GM19240 (cell line): ENCODE measurements at regions not wholly inside any gene's neighbourhood (a gene's known extent, or its start where the extent isn't known, plus 50 kb on each side); places are given as distances from the start of the nearest gene placed in this dataset.

Experiments used
- DNase-seq: peaks from one replicate; pipeline ENCODE4 v3.0.0; 2011; ENCODE audit warnings: low spot score; ENCODE audit not compliant: insufficient read length

DNA sequence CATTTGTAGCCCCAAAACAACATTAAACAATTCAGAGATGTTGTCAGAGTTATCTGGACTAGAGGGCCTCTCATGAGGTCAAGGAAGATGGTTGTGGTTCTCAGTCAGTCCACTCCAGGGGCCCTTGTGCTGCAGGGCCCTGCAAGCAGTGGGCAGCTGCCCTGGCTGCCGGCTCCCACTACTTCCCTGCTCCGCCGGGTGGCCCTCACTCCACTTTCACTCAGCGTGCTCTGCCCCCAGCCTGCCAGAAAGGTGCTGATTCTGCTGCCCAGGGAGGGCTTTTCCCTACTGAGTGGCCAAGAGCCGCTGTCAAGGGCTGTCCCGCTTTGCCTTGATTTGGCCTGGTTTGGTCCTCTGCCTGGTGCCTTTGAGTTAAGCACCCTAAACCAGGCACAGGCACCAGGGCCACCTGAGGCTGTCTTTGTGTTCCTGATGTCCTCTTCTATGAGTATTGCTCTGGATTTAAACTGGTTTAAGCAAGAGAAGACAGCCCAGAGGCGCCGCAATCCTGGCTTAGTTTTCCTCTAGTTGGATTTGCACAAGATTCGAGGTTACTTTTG lies 117.2 kb downstream of the GADD45G start:
- DNase-seq: no peak

DNA sequence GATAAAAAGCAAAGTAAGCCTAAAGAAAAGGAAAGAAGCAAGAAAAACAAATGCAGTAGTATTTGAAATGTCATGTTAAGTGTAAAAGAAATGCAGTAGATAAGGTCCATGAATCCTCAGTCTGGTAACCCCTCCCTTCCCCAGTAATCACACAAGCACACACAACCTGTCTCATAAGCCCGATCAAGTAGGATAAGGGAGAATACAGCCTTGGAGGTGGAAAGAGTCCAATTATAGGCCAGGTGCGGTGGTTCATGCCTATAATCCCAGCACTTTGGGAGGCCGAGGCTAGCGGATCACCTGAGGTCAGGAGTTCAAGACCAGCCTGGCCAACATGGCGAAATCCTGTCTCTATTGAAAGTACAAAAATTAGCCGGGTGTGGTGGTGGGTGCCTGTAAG lies 117.9 kb downstream of the GADD45G start:
- DNase-seq: no peak

DNA sequence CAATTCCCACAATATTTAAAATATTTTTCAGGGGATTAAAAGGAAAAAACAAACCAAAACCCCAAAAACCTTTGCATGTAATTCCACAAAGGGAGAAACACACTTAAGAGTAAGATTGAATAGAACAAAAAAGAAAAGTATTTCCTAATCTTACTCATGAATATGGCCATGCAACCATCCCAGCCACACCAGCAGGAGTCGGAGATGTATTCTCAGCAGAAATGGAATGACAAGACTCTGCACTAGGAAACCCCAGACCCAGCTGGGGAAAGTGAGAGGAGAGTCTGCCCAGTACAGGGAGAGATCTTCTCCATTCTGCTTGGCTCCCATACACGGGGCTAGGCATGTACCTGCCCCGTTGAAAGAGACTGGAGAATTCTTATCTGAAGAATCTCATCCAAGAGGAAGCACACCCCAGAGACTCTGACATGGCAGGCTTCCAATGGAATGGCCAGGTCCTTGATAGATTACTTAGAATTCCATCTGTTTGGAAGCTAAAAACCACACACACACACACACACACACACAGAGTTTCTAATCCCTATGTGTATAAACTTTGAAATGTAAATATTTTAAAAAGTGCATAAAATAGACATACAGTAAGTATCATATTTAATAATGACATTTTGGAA lies 118.8 kb downstream of the GADD45G start:
- no peak for DNase-seq

DNA sequence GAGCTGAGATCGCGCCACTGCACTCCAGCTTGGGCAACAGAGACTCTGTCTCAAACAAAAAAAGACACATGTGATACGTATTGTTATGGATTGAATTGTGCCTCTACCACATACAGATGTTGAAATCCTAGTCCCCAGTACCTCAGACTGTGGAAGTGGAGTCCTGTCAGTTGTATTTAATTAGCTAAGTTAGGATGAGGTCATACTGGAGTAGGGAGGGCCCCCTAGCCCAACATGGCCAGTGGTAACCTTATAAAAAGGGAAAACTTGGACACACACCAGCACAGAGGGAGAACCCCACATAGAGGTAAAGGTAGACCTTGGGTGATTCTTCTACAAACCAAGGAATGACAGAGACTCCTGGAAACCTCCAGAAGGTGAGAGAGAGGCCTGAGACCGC lies 119.8 kb downstream of the GADD45G start:
- no peak for DNase-seq

DNA sequence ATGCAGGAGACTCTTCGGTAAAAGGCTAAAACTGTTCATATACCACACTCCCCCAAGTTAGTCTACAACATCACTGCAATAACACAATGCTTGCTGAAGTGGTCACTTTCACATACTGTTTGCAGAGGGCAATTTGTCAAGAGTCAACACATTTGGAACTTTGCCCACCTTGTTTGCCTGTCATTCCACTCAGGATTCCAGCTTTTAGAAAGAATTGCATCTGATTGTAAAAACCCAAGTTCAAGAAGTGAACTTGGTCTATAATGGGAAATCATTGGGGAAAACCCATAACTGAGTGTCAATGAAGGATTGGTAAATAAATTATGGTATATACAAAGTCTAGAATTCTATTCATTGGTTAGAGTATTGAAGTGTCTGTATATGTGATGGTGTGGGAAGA lies 120.5 kb downstream of the GADD45G start:
- DNase-seq: no peak

DNA sequence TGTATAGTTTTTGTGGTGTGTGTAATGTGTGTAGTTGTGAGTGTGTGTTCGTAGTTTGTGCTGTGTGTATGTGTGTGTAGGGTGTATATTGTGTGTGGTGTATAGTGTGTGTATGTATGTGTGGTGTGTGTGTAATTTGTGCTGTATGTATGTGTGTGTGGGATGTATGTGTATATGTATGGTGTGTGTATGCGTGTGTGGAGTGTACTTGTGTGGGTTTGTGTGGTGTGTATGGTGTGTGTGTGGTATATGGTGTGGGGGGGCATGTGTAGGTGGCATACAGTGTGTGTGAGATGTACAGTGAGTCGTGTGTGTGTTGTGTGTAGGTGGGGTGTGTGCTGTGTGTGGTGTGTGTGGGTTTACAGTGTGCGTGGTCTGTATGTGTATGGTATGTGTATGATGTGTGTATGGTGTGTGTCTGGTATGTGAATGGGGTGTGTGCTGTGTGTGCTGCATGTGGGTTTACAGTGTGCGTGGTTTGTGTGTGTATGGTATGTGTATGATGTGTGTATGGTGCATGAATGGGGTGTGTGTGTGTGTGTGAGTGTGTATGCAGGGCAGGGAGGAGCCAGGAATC lies 125.2 kb downstream of the GADD45G start:
- DNase-seq: no peak

DNA sequence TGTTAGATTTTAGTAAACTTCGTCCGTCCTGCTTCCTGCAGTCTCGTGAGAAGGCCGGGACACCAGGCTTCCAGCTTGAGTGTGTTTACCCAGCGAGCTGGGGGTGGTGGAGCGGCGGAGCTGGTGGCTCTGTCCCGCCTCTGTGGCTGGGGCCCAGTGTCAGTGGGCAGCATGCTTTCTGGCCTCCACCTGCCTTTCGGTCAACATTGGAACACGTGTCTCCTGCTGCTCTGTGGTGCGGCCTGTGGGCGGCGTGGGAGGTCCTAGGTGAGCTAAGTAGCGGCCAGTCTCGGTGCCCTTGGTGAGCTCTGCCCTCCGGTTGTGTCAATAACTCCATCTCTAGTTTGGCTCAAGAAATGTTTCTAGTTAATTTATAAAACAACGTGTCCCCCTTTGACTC lies 125.9 kb downstream of the GADD45G start:
- no peak for DNase-seq

DNA sequence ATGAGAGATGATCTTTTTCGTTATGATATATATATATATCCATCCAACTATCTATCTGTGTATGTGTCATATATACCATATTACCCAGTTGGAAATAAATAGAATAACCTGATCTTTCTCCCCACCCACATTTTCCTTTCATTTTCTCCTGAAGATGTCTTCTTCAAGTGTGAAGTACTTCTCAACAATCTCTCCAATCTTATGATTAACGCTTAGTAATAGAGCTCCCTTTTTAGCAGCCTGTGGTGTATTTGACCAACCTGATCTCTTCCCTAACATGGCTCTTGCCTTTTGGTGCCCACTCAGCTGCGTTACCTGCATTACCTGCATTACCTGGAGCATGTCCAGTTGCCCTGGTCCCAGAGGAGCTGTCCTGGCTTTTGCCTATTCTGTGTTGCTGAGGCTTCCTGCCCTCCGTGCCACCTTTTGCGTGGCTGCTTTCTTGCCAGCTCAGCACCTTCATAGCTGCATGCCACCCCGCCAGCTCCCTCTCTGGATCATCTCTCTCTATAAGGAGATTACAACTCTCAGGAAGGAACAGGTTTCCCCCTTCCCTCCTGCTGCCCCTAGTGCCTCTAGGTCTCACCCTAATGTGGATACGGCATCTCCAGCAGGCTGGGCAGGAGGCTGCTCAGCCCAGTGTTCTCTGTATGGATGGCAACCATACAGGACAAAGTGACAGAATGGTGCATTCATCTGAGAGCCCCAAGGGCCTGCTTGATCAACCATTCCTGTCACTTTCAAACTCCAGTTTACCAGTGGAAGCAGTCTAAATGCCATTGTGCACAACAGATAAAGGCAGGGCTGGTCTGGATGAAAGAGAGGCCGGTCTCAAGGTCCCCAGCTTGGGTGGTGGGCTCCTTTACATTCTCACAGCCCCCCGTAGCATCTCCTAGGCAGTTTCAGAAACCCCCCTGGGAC lies 126.7 kb downstream of the GADD45G start:
- DNase-seq: no peak

DNA sequence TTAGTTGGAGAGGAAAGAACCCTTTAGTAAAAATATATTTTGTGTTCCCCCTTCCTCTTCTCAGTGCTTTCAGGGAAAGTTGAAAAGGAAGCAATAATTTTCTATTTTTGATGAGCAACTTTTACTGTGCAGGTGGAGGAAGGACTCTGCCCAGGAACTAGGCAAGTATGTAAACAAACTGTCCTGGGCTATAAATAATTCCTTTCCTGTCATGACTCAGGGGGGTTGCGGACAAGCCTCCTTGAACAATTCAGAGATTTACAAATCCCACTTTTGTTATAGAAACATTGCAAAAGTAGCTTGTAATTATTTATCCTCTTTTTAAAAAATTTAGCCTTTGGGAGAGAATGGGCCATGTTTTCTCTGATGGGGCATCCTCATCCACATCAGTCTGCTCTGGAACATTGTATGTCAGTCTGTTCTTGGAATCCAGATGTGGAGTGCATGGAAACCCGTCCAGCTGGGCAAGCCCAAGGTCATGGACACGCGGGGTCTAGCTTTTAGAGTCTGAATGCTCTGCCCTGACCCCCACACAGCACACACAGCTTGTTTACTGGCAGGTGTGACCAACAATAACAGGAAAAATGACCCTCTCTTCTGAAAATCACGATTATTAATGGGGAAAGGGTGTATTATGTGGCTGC lies 127.6 kb downstream of the GADD45G start:
- no peak for DNase-seq

DNA sequence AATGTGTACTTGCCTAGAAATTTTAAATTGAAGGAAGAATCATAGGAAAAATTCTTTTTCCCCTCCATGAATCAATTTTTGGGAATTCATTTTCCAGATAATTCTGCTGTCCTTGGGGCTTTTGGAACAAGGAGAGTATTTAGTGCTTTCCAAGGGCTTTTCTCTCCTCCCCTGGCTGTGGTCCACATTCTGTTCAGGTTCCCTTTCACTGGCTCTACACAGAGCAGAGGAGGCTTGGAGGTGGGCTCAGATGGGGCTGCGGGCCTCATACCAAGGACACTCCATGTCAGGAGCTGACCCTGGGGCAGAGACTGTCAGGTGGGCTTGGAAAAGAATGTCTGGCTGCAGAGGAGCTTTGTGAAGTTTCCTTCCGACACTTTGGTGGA lies 128.1 kb downstream of the GADD45G start:
- DNase-seq: no peak

DNA sequence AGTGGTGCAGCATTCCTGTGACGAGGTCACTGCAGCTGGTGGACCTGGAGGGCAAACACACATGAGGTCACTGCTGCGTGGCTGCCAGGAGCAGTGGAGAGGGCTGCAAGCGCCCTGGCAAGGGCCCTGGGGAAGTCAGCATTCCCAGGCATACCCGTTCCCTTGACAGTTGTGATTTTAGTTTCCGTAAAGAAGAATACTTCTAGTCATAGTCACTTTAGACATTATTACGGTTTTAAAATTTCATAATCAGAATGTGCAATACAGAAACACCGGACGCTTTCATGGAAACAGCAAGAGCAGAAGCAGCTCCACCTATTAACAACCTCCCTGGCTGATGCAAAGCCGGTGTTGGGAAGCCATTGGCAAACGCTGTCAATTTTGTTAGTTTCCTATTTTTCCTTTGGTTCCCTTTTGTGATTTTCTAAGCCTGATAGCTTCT lies 129.8 kb downstream of the GADD45G start:
- DNase-seq: no peak

DNA sequence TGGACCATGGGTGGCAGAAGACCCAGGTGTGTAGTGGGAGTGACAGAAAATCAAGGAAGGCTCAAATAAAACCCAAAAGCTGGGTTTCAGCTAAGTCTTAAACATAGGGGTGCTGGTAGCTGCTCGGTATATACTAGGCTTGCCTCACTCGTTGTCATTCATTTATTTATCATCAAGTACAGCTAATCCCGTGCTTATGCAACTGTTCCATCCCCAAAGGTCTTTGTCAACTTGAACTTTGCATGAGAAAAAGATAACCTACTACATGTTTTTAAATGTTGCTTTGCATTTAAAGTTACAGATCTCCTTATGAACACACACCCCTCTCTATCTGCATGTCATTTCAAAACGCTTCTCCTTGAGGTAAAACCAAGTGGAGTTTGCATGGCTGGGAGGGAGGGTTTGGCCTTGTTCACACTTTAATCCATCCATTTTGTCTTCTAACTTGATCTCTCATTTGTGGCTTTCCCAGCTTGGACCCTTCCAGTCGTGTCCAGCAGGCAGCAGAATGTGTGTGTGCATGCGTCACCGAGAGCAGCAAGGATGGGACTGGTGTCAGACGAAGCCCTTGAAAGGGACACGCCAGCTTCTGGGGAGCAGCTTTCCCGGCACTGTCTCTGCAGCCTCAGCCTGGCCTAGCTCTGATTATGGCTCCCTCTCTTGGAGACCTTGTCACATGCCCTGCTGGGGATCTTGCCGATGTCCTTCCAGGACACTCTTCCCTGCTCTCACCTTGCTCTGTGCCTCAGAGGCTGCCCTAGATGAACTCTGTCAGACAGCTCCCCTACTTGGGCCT lies 133.5 kb downstream of the GADD45G start:
- no peak for DNase-seq

DNA sequence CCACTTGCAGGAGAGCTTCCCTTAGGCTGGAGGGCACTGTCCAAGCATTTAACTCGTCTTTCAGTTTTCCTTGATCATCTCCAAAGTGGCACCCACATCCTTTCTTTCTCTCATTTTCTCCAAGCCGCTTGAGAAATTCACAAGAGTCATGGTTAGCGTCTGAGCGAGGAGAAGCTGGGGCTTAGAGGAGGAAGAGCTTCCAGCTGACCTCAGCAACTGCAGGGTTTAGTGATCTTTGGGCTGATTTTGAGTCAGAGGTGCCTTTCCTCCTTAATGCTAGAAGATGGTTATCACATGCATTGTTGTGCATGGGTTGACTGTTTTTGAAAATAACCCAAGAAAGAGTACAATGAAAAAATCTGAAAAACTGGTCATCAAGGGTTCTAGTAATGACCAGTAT lies 134.7 kb downstream of the GADD45G start:
- no peak for DNase-seq

DNA sequence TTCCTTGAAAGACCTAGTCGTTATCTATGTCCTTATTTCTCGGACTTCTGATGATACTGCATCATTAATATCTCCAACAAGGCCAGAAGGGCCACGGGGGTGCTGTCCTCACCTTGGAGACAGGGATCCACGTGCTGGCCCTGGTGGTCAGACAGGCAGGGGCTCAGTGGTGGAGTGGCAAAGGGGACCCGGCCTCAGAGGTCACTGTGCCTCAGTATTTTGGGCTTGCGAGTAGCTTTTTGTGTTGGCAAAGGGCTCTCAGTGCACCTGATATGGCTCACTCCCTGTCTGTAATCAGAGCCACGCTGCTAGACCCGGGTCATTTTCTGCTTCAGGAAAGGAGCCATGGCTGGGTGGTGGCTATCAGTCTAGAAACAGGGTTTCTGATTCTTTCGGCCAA lies 135.1 kb downstream of the GADD45G start:
- no peak for DNase-seq

DNA sequence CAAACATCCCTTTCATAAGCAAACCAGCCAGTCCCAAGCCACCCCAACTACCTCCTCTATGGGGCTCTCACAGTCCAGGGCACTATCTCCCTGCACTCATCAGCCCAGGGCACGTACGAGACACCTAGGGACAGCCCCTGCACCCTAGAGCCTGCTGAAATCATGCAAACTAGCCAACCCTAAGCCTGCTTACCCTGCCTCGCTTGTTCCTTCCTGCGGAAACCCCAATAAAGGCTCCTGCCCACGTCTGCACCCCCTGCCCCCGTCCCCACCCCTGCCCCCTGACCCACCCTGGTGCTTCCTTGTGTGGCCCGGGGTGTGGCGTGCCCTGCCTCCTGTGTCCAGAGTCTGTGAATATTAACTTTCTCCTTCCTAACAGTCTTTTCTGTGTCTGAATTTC lies 135.9 kb downstream of the GADD45G start:
- no peak for DNase-seq

DNA sequence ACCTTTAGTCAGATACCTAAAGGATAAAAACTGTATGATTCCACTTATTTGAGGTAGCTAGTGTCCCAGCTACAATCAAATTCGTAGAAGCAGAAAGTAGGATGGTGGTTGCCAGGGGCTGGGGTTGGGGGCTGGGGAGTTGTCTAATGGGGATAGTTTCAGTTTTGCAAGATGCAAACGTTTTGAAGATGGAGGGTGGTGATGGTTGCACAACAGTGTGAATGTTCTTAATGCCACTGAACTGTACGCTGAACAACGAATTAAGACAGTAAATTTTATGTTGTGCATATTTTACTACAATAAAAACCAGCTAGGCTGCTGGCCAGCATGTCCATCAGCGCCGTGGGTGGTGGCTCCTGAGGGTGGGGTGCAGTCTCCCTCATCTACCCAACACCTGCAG lies 137.8 kb downstream of the GADD45G start:
- DNase-seq: no peak

DNA sequence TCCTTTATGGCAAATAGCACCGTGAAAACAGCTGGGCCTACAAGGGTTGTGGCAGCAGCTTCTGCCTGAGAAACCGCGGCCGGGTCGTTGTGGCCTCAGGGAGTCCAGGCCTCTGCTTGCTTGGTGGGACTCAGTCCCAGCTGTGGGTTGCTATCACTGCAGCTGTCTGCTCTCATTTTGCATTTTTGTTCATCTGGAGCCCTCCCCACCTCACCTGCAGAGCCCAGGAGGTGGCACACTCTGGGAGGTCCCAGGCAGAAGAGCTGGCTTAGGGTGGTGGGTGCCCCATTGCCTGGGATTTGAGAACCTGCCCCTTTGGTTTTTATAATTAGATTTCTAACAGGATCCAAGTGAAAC lies 138.4 kb downstream of the GADD45G start:
- no peak for DNase-seq

DNA sequence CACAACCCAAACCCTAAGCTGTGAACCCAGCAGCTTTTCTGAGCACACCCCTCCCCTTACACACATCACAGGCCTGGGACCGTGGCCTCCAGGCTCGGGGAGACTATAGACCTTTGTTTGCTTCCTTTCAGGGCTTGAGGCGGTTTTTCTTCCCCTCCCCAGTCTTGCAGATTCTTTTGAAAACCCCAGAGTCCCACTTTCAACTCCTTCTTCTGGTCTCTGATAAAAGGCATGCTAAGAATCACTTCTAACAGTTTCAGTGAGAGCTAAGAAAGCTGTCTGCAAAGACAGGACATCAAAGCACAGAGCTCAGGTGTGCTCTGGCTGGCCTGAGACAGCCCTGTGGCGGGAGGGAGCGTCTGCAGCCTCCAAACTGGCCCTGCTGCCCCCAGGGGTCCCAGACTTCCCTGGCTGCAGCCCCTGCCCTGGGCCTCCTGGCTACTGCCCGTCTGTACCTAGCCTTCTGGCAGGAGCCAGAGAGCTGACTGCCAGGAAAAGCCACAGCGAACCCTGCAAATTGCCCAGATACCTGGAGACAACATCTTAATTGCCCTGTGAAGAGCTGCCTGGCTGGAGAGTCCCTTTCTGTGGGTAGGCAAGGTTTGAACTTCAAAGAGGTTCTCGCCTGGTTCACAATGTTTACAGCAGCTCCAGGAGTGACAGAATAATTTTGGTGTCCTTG lies 138.9 kb downstream of the GADD45G start:
- no peak for DNase-seq

DNA sequence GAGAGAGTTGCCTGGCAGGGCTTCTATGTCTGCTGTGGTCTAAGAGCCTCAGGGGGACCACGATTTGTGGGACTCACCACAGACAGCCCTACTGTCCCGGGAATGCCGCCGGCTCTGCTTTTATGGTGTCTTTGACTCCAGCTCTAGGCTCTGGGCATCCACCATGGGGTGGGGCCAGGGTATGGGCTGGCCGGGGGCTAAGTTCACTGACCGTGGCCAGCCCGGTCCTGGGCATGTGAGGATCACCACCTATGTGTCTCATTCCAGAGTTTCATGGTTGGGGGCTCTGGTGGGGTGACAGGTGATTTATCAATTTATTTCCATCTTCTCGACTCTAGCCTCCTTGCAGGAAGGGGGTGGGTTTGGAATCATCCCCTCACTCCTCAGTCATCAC lies 139.4 kb downstream of the GADD45G start:
- no peak for DNase-seq

DNA sequence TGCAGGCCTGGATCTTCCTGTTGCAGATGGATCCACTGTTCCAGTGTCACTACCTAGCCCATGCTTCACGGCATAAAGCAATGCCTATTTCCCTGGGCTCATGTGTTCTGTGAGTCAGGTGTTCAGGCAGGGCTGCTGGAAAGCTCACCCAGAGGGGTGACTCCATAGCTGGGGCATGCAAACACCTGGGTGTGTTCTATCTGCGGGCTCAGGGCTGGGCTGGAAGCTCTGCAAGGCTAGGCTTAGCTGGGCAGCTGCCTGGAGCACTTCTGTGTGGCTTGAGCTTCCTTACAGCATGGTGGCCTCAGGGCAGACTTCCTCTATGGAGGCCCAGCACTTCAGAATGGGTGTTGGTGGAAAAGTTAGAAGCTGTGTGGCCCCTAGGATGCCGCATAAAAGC lies 139.9 kb downstream of the GADD45G start:
- no peak for DNase-seq
